Naive thymus-derived CD4-positive, alpha-beta T cell (primary cell): ENCODE measurements at regions not wholly inside any gene's neighbourhood (a gene's known extent, or its start where the extent isn't known, plus 50 kb on each side); places are given as distances from the start of the nearest gene placed in this dataset.

Experiments
- ATAC-seq: fragments of 150-1000 bp; cut with Tn5 transposase; 2 replicates; pipeline ENCODE4 v1.10.0; 2021; ENCODE audit warnings: mild to moderate bottlenecking, moderate library complexity
- CTCF ChIA-PET: fragments of 350-600 bp; sonication (Branson Sonifier 250); formaldehyde crosslinking; loops from one replicate; lab custom pipeline; 2021; ENCODE audit warnings: antibody characterized with exemption; lab: Charles Lee
- POLR2A ChIA-PET: fragments of 350-600 bp; sonication (Branson Sonifier 250); formaldehyde crosslinking; loops from one replicate; lab custom pipeline; 2021; ENCODE audit warnings: antibody characterized with exemption, inconsistent platforms; lab: Charles Lee
- DNase-seq, 9 donors: peaks; one replicate each; pipeline versions ENCODE4 v3.0.0 to v3.0.0-alpha.2; 2020 to 2022; ENCODE audit warnings: mixed read lengths in 1 of 9
- H3K27ac ChIP-seq: one replicate; pipeline ENCODE4 v1.7.0; 2013; ENCODE audit warnings: mild to moderate bottlenecking, low read depth, low read length, moderate library complexity
- H3K27me3 ChIP-seq, 2 donors: one replicate each; pipeline ENCODE4 v1.7.0; 2013; ENCODE audit warnings: low read length in 2 of 2, mild to moderate bottlenecking in 2 of 2, moderate library complexity in 2 of 2; ENCODE audit not compliant: control insufficient read depth in 2 of 2, insufficient read depth in 2 of 2
- H3K36me3 ChIP-seq, 3 experiments: 1 replicate in 2 of 3; 2 replicates in 1 of 3; pipeline ENCODE4 v1.7.0; 2013; ENCODE audit warnings: low read length in 3 of 3, mild to moderate bottlenecking in 3 of 3, moderate library complexity in 1 of 3; ENCODE audit not compliant: insufficient read depth in 3 of 3, control insufficient read depth in 2 of 3
- H3K4me1 ChIP-seq, 2 donors: one replicate each; pipeline ENCODE4 v1.7.0; 2013; ENCODE audit warnings: low read length in 2 of 2, mild to moderate bottlenecking in 2 of 2, moderate library complexity in 1 of 2; ENCODE audit not compliant: control insufficient read depth in 2 of 2, insufficient read depth in 2 of 2
- H3K4me3 ChIP-seq: 2 replicates; pipeline ENCODE4 v1.7.0; 2013; ENCODE audit warnings: mild to moderate bottlenecking, low read length
- H3K9me3 ChIP-seq, 3 experiments: 1 replicate in 2 of 3; 2 replicates in 1 of 3; pipeline ENCODE4 v1.7.0; 2013; ENCODE audit warnings: low read length in 3 of 3; ENCODE audit not compliant: control insufficient read depth in 2 of 3
- H3K27ac Mint-ChIP-seq, 9 donors: one replicate each; pipeline ENCODE4 v1.8.0; 2020 to 2022; ENCODE audit warnings: mixed read lengths in 9 of 9, mild to moderate bottlenecking in 8 of 9, moderate library complexity in 5 of 9, inconsistent platforms in 2 of 9
- H3K27me3 Mint-ChIP-seq, 5 donors: one replicate each; pipeline ENCODE4 v1.8.0; 2021 to 2022; ENCODE audit warnings: mixed read lengths in 5 of 5, mild to moderate bottlenecking in 1 of 5
- H3K36me3 Mint-ChIP-seq, 5 donors: one replicate each; pipeline ENCODE4 v1.8.0; 2020 to 2022; ENCODE audit warnings: mixed read lengths in 5 of 5, mild to moderate bottlenecking in 3 of 5, inconsistent platforms in 1 of 5
- H3K4me1 Mint-ChIP-seq, 7 donors: one replicate each; pipeline ENCODE4 v1.8.0; 2020 to 2022; ENCODE audit warnings: mixed read lengths in 7 of 7, mild to moderate bottlenecking in 3 of 7, inconsistent platforms in 1 of 7
- H3K4me3 Mint-ChIP-seq, 10 donors: one replicate each; pipeline ENCODE4 v1.8.0; 2020 to 2022; ENCODE audit warnings: mild to moderate bottlenecking in 10 of 10, mixed read lengths in 10 of 10, moderate library complexity in 6 of 10, inconsistent platforms in 2 of 10
- H3K9me3 Mint-ChIP-seq, 11 donors: one replicate each; pipeline ENCODE4 v1.8.0; 2020 to 2022; ENCODE audit warnings: mixed read lengths in 11 of 11, mild to moderate bottlenecking in 4 of 11, inconsistent platforms in 1 of 11, moderate library complexity in 1 of 11
- intact Hi-C, 2 donors: fragments of 100-400 bp; cut with micrococcal nuclease; formaldehyde crosslinking; loops; one replicate each; pipeline ENCODE4 v1.15.1; 2023

GRCh38 chr2:198776616-198777406 is 680.9 kb downstream of the SATB2 start:
- Histone ChIP-seq H3K4me1 (no peaks in the 10 kb centered on the region), H3K27me3 (no peaks in the 10 kb centered on the region), H3K27ac (no peak overlapping the region), H3K36me3 (no peaks in the 10 kb centered on the region), H3K9me3 (no peaks in the 10 kb centered on the region), H3K4me3 (no peak overlapping the region)
- ChIA-PET POLR2A (interaction anchor here (0.7 kb wide), 1 partner anchor 15 kb away, joined by 4 read pairs; no protein-coding TSS in a partner anchor), CTCF (no interaction called here)
- H3K27ac Mint-ChIP-seq = no peak overlapping the region
- peaks cover 0 to 8% (median 0%) of the 10 kb centered on the region in 5 donors for H3K27me3 Mint-ChIP-seq
- ATAC-seq (no peak), DNase-seq (no peak)
- no peak overlapping the region for H3K4me3 Mint-ChIP-seq
- no peaks in the 10 kb centered on the region for H3K4me1 Mint-ChIP-seq
- H3K36me3 Mint-ChIP-seq = no peaks in the 10 kb centered on the region
- intact Hi-C loops = no loop called here
- H3K9me3 Mint-ChIP-seq = peaks cover 0 to 2% (median 0%) of the 10 kb centered on the region in 11 donors

GRCh38 chr2:198775737-198776136 is 682.0 kb downstream of the SATB2 start:
- ChIA-PET POLR2A (no interaction called here), CTCF (no interaction called here)
- H3K27me3 ChIP-seq = no peaks in the 10 kb centered on the region
- Mint-ChIP-seq H3K27me3 (peaks cover 0 to 8% (median 0%) of the 10 kb centered on the region in 5 donors), H3K4me3 (no peak overlapping the region), H3K27ac (no peak overlapping the region), H3K4me1 (no peaks in the 10 kb centered on the region), H3K9me3 (peaks cover 0 to 2% (median 0%) of the 10 kb centered on the region in 11 donors), H3K36me3 (no peaks in the 10 kb centered on the region)
- no peak for ATAC-seq
- no peak for DNase-seq
- H3K27ac ChIP-seq = no peak overlapping the region
- H3K4me3 ChIP-seq = no peak overlapping the region
- intact Hi-C loops = no loop called here
- H3K4me1 ChIP-seq = no peaks in the 10 kb centered on the region
- H3K36me3 ChIP-seq = no peaks in the 10 kb centered on the region
- H3K9me3 ChIP-seq = no peaks in the 10 kb centered on the region

GRCh38 chr2:198774576-198774975 is 683.2 kb downstream of the SATB2 start:
- ChIA-PET POLR2A (no interaction called here), CTCF (no interaction called here)
- Histone ChIP-seq H3K4me1 (no peaks in the 10 kb centered on the region), H3K27ac (no peak overlapping the region), H3K27me3 (no peaks in the 10 kb centered on the region), H3K9me3 (no peaks in the 10 kb centered on the region), H3K4me3 (no peak overlapping the region), H3K36me3 (no peaks in the 10 kb centered on the region)
- peaks cover 0 to 2% (median 0%) of the 10 kb centered on the region in 11 donors for H3K9me3 Mint-ChIP-seq
- peaks cover 0 to 3% (median 0%) of the 10 kb centered on the region in 5 donors for H3K27me3 Mint-ChIP-seq
- ATAC-seq (no peak), DNase-seq (no peak)
- no peak overlapping the region for H3K27ac Mint-ChIP-seq
- no peaks in the 10 kb centered on the region for H3K36me3 Mint-ChIP-seq
- no peaks in the 10 kb centered on the region for H3K4me1 Mint-ChIP-seq
- no peak overlapping the region for H3K4me3 Mint-ChIP-seq
- intact Hi-C loops = no loop called here

- Mint-ChIP-seq H3K4me3 (no peak overlapping the region), H3K4me1 (no peaks in the 10 kb centered on the region), H3K27me3 (no peaks in the 10 kb centered on the region), H3K36me3 (no peaks in the 10 kb centered on the region), H3K27ac (no peak overlapping the region), H3K9me3 (no peaks in the 10 kb centered on the region)
- DNase-seq (no peak), ATAC-seq (no peak)
- ChIA-PET CTCF (no interaction called here), POLR2A (no interaction called here)
- H3K9me3 ChIP-seq = no peaks in the 10 kb centered on the region
- no peak overlapping the region for H3K27ac ChIP-seq
- H3K4me3 ChIP-seq = no peak overlapping the region
- H3K27me3 ChIP-seq = no peaks in the 10 kb centered on the region
- H3K36me3 ChIP-seq = no peaks in the 10 kb centered on the region
- intact Hi-C loops = no loop called here
- no peaks in the 10 kb centered on the region for H3K4me1 ChIP-seq
Observed at GRCh38 chr2:198767694-198768093, 690.0 kb downstream of the SATB2 start.

GRCh38 chr2:198763793-198764192 is 693.9 kb downstream of the SATB2 start:
- Histone ChIP-seq H3K4me3 (no peak overlapping the region), H3K36me3 (no peaks in the 10 kb centered on the region), H3K9me3 (no peaks in the 10 kb centered on the region), H3K27me3 (no peaks in the 10 kb centered on the region), H3K27ac (no peak overlapping the region), H3K4me1 (no peaks in the 10 kb centered on the region)
- ATAC-seq (no peak), DNase-seq (no peak)
- Mint-ChIP-seq H3K4me3 (no peak overlapping the region), H3K9me3 (no peaks in the 10 kb centered on the region), H3K4me1 (no peaks in the 10 kb centered on the region), H3K27ac (no peak overlapping the region), H3K36me3 (no peaks in the 10 kb centered on the region), H3K27me3 (peaks cover 0 to 6% (median 0%) of the 10 kb centered on the region in 5 donors)
- POLR2A ChIA-PET = no interaction called here
- CTCF ChIA-PET = no interaction called here
- intact Hi-C loops = no loop called here

- ATAC-seq = no peak
- H3K36me3 Mint-ChIP-seq = no peaks in the 10 kb centered on the region
- ChIA-PET CTCF (no interaction called here), POLR2A (no interaction called here)
- H3K27me3 ChIP-seq = no peaks in the 10 kb centered on the region
- H3K27me3 Mint-ChIP-seq = peaks cover 0 to 6% (median 0%) of the 10 kb centered on the region in 5 donors
- no peaks in the 10 kb centered on the region for H3K9me3 Mint-ChIP-seq
- H3K4me3 ChIP-seq = no peak overlapping the region
- H3K4me1 ChIP-seq = no peaks in the 10 kb centered on the region
- no peak overlapping the region for H3K27ac Mint-ChIP-seq
- H3K36me3 ChIP-seq = no peaks in the 10 kb centered on the region
- no peak for DNase-seq
- H3K4me1 Mint-ChIP-seq = no peaks in the 10 kb centered on the region
- intact Hi-C loops = no loop called here
- H3K27ac ChIP-seq = no peak overlapping the region
- H3K9me3 ChIP-seq = no peaks in the 10 kb centered on the region
- no peak overlapping the region for H3K4me3 Mint-ChIP-seq
Observed at GRCh38 chr2:198762441-198762840, 695.3 kb downstream of the SATB2 start.

GRCh38 chr2:198757069-198757468 is 700.7 kb downstream of the SATB2 start:
- Histone ChIP-seq H3K36me3 (no peaks in the 10 kb centered on the region), H3K4me3 (no peak overlapping the region), H3K27me3 (no peaks in the 10 kb centered on the region), H3K4me1 (no peaks in the 10 kb centered on the region), H3K27ac (no peak overlapping the region), H3K9me3 (no peaks in the 10 kb centered on the region)
- H3K4me3 Mint-ChIP-seq = no peak overlapping the region
- peaks cover 0 to 6% (median 0%) of the 10 kb centered on the region in 5 donors for H3K27me3 Mint-ChIP-seq
- ChIA-PET POLR2A (no interaction called here), CTCF (no interaction called here)
- H3K27ac Mint-ChIP-seq = no peak overlapping the region
- H3K36me3 Mint-ChIP-seq = no peaks in the 10 kb centered on the region
- H3K4me1 Mint-ChIP-seq = no peaks in the 10 kb centered on the region
- H3K9me3 Mint-ChIP-seq = no peaks in the 10 kb centered on the region
- ATAC-seq = no peak
- intact Hi-C loops = no loop called here
- no peak for DNase-seq
